ENCODE measurements at regions not wholly inside any gene's neighbourhood (a gene's known extent, or its start where the extent isn't known, plus 50 kb on each side); places are given as distances from the start of the nearest gene placed in this dataset.
"Not testable (repeated sequence)": the region's sequence is repeated elsewhere in the genome, so short reads cannot be mapped to it uniquely, and the experiment has no call there.

- no peaks in the 10 kb centered on the region for H3K27me3 Mint-ChIP-seq (ENCODE audit: insufficient read depth, low read depth, poor library complexity)
- Histone ChIP-seq H4K20me1 (replicated peaks; ENCODE audit: insufficient read depth) (no peaks in the 10 kb centered on the region), H3K9me2 (ENCODE audit: insufficient read depth) (peaks cover 7% of the 10 kb centered on the region; the same call in 1 of the 2 replicates), H3K36me3 (ENCODE audit: insufficient read depth) (no peaks in the 10 kb centered on the region), H3K27me3 (ENCODE audit: insufficient read depth) (no peaks in the 10 kb centered on the region), H3K4me2 (no peak overlapping the region), H3K79me2 (replicated peaks; ENCODE audit: insufficient read depth) (no peaks in the 10 kb centered on the region), H2AFZ (no peak overlapping the region), H3K4me3 (no peak overlapping the region), H3K4me1 (ENCODE audit: insufficient read depth) (no peaks in the 10 kb centered on the region), H3F3A (replicated peaks; ENCODE audit: low read depth) (no peaks in the 10 kb centered on the region), H3K27ac (ENCODE audit: low read depth) (no peak overlapping the region)
- H3K27ac Mint-ChIP-seq: no peak overlapping the region
- H3K4me1 Mint-ChIP-seq: no peaks in the 10 kb centered on the region
- peak; percentile 49 for DNase-seq (ENCODE audit: low spot score)
- peak; percentile 54 to 73 for TF ChIP-seq CTCF (conservative IDR thresholded peaks at IDR 0.05; ENCODE audit: low read depth in 2 of 2)
- no peak for TF ChIP-seq POLR2AphosphoS5 (IDR thresholded peaks at IDR 0.05; ENCODE audit: low read depth)
- TF ChIP-seq CREB1 (CRISPR knock-in tag; IDR thresholded peaks at IDR 0.05; ENCODE audit: low read depth): no peak
- ATAC-seq: peak; percentile 86
- H3K4me3 Mint-ChIP-seq: no peak overlapping the region
- no peaks in the 10 kb centered on the region for H3K9me3 Mint-ChIP-seq
- no peaks in the 10 kb centered on the region for H3K36me3 Mint-ChIP-seq (ENCODE audit: low read depth)
Measured at GRCh38 chr2:221958224-221958623, 340.6 kb downstream of the PAX3 start.

GRCh38 chr2:221948076-221948475 is 350.7 kb downstream of the PAX3 start:
- H3K9me3 Mint-ChIP-seq: peaks cover 13% of the 10 kb centered on the region; the same call in 2 of the 3 replicates
- H3K36me3 Mint-ChIP-seq (ENCODE audit: low read depth): peaks cover 4% of the 10 kb centered on the region; the same call in 2 of the 3 replicates
- no peaks in the 10 kb centered on the region for H3K79me2 ChIP-seq (replicated peaks; ENCODE audit: insufficient read depth)
- peaks cover 8% of the 10 kb centered on the region; the same call in 1 of the 2 replicates for H3K9me2 ChIP-seq (ENCODE audit: insufficient read depth)
- no peaks in the 10 kb centered on the region for H3K27me3 Mint-ChIP-seq (ENCODE audit: insufficient read depth, low read depth, poor library complexity)
- TF ChIP-seq ZNF114 (CRISPR knock-in tag; IDR thresholded peaks at IDR 0.05): no peak
- H3K4me3 Mint-ChIP-seq: no peak overlapping the region
- H3K4me3 ChIP-seq: no peak overlapping the region
- no peak overlapping the region for H3K4me2 ChIP-seq
- H2AFZ ChIP-seq: no peak overlapping the region
- H3K27ac Mint-ChIP-seq: no peak overlapping the region
- H3K27ac ChIP-seq (ENCODE audit: low read depth): no peak overlapping the region
- no peaks in the 10 kb centered on the region for H4K20me1 ChIP-seq (replicated peaks; ENCODE audit: insufficient read depth)
- no peaks in the 10 kb centered on the region for H3K4me1 Mint-ChIP-seq
- ATAC-seq: no peak
- H3K4me1 ChIP-seq (ENCODE audit: insufficient read depth): no peaks in the 10 kb centered on the region
- H3F3A ChIP-seq (replicated peaks; ENCODE audit: low read depth): no peaks in the 10 kb centered on the region
- H3K36me3 ChIP-seq (ENCODE audit: insufficient read depth): no peaks in the 10 kb centered on the region
- H3K27me3 ChIP-seq (ENCODE audit: insufficient read depth): no peaks in the 10 kb centered on the region
- no peak for DNase-seq (ENCODE audit: low spot score)

GRCh38 chr2:221944452-221944851 is 354.3 kb downstream of the PAX3 start:
- not testable (repeated sequence) for H3K4me2 ChIP-seq; H3K79me2 ChIP-seq (replicated peaks; ENCODE audit: insufficient read depth); H3K4me3 Mint-ChIP-seq; H3K36me3 Mint-ChIP-seq (ENCODE audit: low read depth); H3K36me3 ChIP-seq (ENCODE audit: insufficient read depth); H3K27me3 ChIP-seq (ENCODE audit: insufficient read depth); H3F3A ChIP-seq (replicated peaks; ENCODE audit: low read depth); H2AFZ ChIP-seq; H3K4me3 ChIP-seq; H3K4me1 ChIP-seq (ENCODE audit: insufficient read depth); H3K27me3 Mint-ChIP-seq (ENCODE audit: insufficient read depth, low read depth, poor library complexity); H3K4me1 Mint-ChIP-seq; H3K27ac Mint-ChIP-seq; H3K27ac ChIP-seq (ENCODE audit: low read depth); DNase-seq (ENCODE audit: low spot score); H3K9me2 ChIP-seq (ENCODE audit: insufficient read depth); ATAC-seq; H4K20me1 ChIP-seq (replicated peaks; ENCODE audit: insufficient read depth)
- H3K9me3 Mint-ChIP-seq: peaks cover 13% of the 10 kb centered on the region; the same call in 2 of the 3 replicates
